GM19023 (cell line): ENCODE measurements at regions not wholly inside any gene's neighbourhood (a gene's known extent, or its start where the extent isn't known, plus 50 kb on each side); places are given as distances from the start of the nearest gene placed in this dataset.

Experiments used
- ATAC-seq: cut with Tn5 transposase; IDR thresholded peaks from one replicate; pipeline ENCODE4 v1.9.1; 2021; ENCODE audit warnings: mild to moderate bottlenecking, moderate library complexity; ENCODE audit not compliant: unreplicated experiment

DNA sequence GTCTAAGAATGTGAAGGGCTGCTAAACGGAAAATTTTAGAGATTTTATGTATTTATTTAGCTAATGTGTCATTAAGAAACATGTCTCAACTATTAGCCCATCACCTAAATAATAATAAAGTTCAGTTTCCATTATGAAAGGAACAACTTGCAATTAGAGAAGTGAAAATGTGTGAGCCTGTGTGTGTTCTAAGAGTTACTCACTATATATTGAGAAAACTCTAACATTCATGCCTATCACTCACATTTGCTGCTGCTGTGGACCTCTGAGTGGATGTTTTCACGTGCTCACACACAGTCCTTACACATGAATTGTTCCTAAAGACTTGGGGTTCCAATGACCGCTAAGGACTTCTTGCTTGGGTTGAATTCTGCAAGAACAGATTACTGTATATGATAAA, 364.0 kb downstream of the TMA16 start:
- no peak for ATAC-seq

DNA sequence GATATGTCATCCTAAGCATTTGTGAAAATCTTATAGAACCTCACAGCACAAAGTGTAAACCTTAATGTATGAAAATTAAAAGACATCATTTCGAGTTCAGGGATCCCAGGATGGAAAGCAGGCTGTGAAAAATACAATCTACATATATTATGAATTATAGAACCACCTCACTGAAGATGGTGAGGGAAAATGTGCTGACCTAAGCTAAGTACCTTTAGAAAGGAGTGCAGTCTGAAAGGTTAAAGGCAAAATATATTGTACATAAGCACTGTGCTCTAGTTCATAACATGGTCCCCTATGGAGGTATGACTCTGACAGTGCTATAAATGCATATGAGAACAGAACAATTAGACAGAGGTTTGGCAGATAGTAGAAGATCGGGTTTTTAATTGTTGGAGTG, 368.6 kb downstream of the TMA16 start:
- ATAC-seq: no peak

GRCh38 chr4:163865010-163865409, 370.5 kb downstream of the TMA16 start:
- ATAC-seq: no peak

DNA sequence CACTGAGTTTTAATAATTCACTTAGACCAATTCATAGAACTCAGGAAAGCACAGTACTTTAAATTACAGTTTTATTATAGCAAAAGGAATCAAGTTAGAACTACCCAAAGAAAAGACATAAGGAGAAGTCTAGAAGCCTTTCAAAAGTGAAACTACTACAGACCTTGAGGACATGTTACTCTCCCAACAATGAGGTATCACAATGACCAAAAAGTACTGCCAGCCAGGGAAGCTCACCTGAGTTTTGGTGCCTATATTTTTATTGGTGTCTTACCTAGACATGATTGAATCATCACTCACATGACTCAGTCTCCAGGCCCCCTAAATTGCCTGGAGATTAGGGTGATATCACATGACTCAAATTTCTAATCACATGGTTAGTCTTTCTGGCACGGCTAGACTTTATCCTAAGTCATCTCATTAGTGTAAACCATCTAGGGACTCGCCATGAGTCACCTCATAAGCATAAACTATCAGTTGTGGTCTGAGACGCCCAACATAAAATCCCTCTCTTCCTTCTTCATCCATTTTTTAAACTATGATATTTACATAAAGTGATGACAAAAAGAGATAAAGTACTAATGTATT, 372.3 kb downstream of the TMA16 start:
- peak; percentile 64 for ATAC-seq

DNA sequence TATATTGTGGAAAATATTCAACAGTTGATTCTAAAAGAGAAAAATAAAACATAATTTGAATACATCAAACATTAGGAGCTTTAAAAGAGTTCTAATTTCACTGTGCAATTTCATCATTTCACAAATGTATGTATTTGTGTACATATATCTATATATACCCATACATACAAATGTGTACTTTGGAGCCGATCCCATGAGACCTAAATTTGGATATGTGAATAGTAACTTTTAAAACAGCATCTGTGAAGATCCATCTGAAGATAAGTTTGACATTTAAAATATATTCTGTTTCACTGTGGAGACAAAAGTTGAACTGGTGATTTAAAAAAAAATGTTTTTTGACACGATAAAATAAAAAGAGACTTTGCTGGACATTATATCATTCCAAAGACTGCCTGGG, 374.0 kb downstream of the TMA16 start:
- ATAC-seq: no peak

DNA sequence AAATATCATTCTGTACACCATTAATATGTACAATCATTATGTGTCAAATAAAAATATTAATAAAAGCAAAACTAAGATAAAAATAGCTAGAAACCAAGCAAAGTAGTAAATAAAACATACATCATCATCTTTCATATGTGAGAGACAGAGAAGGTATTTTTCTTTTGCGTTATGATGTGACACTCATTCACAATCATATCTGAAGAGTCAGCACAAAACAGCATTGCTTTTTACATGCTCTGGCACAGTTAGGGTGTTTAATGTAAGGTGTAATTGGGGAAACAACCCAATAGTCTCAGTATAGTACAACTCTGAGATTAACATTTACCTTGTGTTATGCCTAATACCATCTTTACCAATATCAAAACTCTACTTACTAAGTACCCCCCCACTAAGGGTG, 376.6 kb downstream of the TMA16 start:
- ATAC-seq: no peak

GRCh38 chr4:163875327-163875726, 380.8 kb downstream of the TMA16 start:
- no peak for ATAC-seq

DNA sequence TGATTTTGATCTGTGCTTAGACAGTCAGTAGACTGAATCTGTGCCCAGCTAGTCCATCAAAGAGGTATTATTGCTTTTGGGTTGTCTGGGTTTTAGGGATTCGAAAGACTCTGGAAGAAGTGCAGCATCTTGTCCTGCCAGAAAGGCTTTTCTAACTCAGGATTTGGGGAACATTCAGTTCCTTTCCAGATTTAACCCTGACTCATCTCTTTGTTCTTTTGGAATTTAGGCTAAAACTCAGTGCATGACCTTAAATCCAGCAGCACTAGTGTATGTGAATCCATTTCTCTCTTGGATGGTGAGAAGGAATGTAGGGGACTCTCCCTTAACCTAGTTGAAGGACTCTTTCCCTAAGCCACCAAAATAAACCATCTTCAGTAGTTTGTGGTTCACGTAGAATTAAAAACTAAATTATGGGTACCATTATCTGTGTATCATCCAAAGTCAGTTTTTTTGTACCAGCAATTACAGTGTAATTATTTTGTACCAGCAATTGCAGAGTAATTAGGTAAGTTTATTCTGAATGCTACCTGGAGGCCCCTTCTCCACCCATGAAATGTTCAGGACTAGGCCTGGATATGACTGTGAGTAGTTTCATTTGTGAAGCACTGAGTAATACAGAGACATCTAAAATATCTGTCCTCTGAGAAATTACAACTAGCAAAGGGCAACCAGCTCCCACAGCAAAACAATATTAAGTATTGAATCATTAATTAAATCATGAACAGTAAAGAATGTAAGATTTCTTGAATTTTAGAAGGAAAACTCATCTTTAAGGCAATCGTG, 384.0 kb downstream of the TMA16 start:
- no peak for ATAC-seq

- ATAC-seq: no peak
Measured at GRCh38 chr4:163892417-163892816, 397.9 kb downstream of the TMA16 start.

DNA sequence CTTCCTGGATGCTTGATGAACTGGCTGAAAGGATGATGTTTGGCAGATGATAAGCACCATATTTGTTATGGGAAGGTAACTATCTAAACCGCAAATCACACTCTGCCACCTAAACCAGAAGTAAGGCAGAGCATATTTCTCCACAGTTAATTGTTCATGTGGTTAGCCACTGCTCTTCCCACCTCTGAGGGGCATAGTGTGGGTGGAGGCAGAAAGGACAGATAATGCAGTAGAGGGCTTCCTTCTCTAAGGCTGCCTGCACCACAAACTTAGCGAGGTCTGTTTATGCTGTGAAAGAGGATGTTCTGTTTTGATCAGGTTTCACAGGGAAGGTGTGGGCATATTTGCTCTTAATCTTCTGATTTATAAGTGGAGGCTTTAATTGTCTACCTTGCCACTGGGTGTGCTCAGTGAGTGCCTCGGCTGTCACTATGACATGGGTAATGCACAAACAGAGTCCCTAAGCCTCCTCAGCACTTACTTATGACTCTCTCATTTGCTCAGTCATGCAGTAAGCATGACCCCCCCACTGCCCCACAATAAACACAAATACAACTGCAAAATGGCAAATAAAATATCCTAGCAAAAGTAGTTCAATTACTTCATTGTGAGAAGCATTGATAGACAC, 401.0 kb downstream of the TMA16 start:
- no peak for ATAC-seq

- no peak for ATAC-seq
Measured at GRCh38 chr4:163901319-163901718, 406.8 kb downstream of the TMA16 start.

- no peak for ATAC-seq
Measured at GRCh38 chr4:163902417-163902816, 407.9 kb downstream of the TMA16 start.

- no peak for ATAC-seq
Measured at GRCh38 chr4:163911891-163912290, 417.4 kb downstream of the TMA16 start.

GRCh38 chr4:163913571-163913970, 419.1 kb downstream of the TMA16 start:
- no peak for ATAC-seq

DNA sequence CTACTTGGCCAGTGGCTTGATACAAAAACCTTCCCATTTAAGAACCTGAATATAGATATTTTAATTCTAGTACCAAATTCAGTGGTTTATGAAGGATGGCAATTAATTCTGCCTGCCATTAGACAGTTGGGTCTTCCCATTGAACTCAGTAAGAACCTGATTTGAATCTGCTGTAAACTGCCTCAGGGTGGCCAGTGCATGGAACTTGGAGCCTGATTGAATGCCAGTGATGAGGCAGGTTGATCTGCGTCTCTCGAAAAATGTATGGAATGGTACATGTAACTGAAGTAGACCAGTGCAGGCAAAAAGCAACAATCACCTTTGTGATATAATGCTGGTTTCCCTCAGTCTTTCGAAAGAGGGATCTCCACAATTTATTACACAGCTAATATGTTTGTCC, 421.4 kb downstream of the TMA16 start:
- ATAC-seq: no peak

- ATAC-seq: no peak
Measured at GRCh38 chr4:163920426-163920825, 425.9 kb downstream of the TMA16 start.

- ATAC-seq: no peak
Measured at GRCh38 chr4:163922302-163922701, 427.8 kb downstream of the TMA16 start.

DNA sequence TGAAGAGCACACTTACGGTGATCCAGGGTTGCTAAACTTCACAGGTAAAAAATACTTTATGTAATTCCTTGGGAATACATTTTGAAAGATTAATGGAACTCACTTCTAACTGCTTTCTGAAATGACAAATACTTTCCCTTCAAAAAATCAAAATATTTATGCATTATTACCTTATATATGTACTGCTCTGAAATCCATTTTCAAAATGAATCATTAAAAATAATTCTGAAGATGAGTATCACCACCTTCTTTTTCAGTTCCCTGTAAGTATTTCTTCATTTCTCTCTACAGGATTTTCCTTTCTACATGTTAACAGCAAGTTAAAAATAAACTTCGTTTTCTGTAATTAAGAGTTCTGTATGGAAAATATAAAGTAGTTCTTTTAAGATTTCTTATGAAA, 428.6 kb downstream of the TMA16 start:
- ATAC-seq: no peak

- no peak for ATAC-seq
Measured at GRCh38 chr4:163930086-163930485, 435.6 kb downstream of the TMA16 start.

DNA sequence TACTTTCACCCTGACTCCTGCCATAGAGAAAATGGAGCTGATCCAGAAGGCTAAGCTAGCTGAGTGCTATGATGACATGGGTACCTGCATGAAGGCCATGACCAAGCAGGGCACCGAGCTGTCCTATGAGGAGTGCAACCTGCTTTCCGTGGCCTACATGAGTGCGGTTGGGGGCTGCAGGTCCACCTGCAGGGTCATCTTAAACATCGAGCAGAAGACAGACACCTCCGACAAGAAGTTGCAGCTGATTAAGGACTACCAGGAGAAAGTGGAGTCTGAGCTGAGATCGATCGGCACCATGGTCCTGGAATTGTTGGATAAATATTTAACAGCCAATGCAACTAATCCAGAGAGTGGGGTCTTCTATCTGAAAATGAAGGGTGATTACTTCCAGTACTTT, 438.0 kb downstream of the TMA16 start:
- ATAC-seq: no peak

GRCh38 chr4:163939597-163939996, 445.1 kb downstream of the TMA16 start:
- no peak for ATAC-seq

DNA sequence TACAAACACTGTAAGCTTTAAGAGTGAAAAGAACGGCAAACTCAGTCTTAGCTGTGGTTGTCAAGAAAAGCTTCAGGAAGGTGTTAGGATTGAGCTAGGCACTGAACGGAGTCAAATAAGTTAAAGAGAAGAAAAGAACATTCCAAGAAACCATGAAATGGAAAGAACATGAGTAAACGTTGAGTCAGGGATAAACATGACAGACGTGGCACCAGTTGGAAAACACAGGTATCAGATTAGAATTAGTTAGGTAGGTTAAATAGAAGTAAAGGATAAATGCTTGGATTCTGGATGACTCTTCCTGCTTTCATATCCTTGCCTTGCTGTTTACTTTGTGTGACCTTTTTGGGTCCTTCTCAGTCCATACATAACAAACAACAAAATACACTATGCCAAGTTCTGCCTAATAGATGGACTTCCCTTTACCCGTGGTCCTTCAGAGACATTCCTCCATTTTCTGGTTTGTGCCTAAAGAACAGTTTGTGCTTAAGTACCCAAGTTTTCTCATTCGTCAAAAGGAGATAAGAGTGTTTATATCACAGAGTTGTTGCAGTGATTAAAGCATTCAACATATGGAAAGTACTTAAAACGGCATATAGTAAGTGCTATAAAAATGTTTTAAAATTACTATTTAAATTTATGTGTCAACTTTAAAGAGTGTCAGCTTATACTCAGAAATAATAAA, 446.9 kb downstream of the TMA16 start:
- ATAC-seq: no peak
